Right lobe of liver (tissue), 6 donors: ENCODE measurements at regions not wholly inside any gene's neighbourhood (a gene's known extent, or its start where the extent isn't known, plus 50 kb on each side); places are given as distances from the start of the nearest gene placed in this dataset.

Experiments
- ATAC-seq, 4 donors: fragments of 200-7000 bp; cut with Tn5 transposase; one replicate each; pipeline ENCODE4 v1.9.1; 2020; ENCODE audit warnings: mild to moderate bottlenecking in 4 of 4, moderate library complexity in 4 of 4
- DNase-seq, 3 donors: peaks; one replicate each; pipeline ENCODE4 v3.0.0-alpha.2; 2020
- H3K27ac ChIP-seq, 3 donors: fragments of 200-600 bp; one replicate each; pipeline ENCODE4 v1.8.0; 2022
- H3K27me3 ChIP-seq, 2 donors: fragments of 200-600 bp; one replicate each; pipeline ENCODE4 v1.8.0; 2022
- H3K36me3 ChIP-seq, 4 donors: fragments of 200-600 bp; sonication (generic) in 1 of 4; one replicate each; pipeline versions ENCODE4 v1.5.1 to v1.8.0; 2017 to 2022; ENCODE audit warnings: control low read depth in 1 of 4
- H3K4me1 ChIP-seq, 4 donors: fragments of 200-600 bp; sonication (generic) in 1 of 4; one replicate each; pipeline versions ENCODE4 v1.5.1 to v1.8.0; 2017 to 2022; ENCODE audit warnings: control low read depth in 1 of 4
- H3K4me3 ChIP-seq, 3 donors: fragments of 200-600 bp; one replicate each; pipeline ENCODE4 v1.8.0; 2022
- H3K9me3 ChIP-seq, 4 donors: fragments of 200-600 bp; sonication (generic) in 1 of 4; one replicate each; pipeline versions ENCODE4 v1.5.1 to v1.8.0; 2017 to 2022; ENCODE audit warnings: control low read depth in 1 of 4
- POLR2A ChIP-seq: fragments of 450-650 bp; IDR thresholded peaks from one replicate; pipeline ENCODE4 v1.6.1; 2017; ENCODE audit warnings: antibody characterized with exemption, mild to moderate bottlenecking
- WGBS: methylation state at CpG from one replicate; pipeline ENCODE4 v1.1.6; 2018; ENCODE audit warnings: low coverage, low lambda C conversion rate; ENCODE audit not compliant: insufficient coverage; ENCODE audit errors: missing lambda C conversion rate; 5-methylcytosine and 5-hydroxymethylcytosine counted together
- intact Hi-C, 2 donors: fragments of 100-400 bp; cut with DNase I; formaldehyde crosslinking; loops; one replicate each; pipeline versions ENCODE4 v1.11.2 to v1.14.1; 2022
- TF ChIP-seq, protein P1 (sequence below), 4 donors: fragments of 200-600 bp in 3 of 4; fragments of 450-650 bp in 1 of 4; IDR thresholded peaks; one replicate each; pipeline versions ENCODE4 v1.5.1 to v1.8.0; 2016 to 2022; ENCODE audit warnings: antibody characterized with exemption in 4 of 4, mild to moderate bottlenecking in 2 of 4
- donor health status: DM: no; HTN: yes; CAD: no.
- donor health status: DM: no; HTN: no; CAD: no.
- donor health status: DM: no; HTN: no; CAD: no.
- donor health status: DM: no; HTN: yes; CAD: no.
- donor health status: DM: no; HTN: yes; CAD: no.

DNA sequence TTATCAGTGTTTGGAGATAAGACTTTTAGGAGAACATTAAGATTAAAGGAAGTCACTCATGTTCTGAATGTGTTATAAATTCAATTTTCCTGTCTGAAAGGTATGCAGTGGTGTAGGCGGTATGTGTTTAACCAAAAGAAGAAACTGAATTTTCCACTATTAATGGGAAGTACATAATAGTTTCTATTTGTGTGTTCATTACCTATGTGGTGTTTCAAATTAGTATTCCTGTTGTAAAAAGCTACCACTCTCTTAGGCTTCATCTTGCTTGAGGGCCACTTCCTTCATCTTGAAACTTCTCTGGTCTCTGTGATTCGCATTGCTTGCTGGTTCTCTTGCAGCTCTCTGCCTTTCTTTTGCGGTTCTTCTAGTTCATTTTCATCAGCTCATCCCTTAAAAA is 123.4 kb downstream of the HLX start:
- H3K9me3 ChIP-seq: no peaks in the 10 kb centered on the region
- intact Hi-C loops: no loop called here
- no peak overlapping the region for H3K27ac ChIP-seq
- ATAC-seq: no peak
- H3K4me1 ChIP-seq: no peaks in the 10 kb centered on the region
- WGBS: 93% methylated on average over 3 of the region's 3 CpGs
- no peaks in the 10 kb centered on the region for H3K36me3 ChIP-seq
- no peak overlapping the region for H3K4me3 ChIP-seq
- H3K27me3 ChIP-seq: no peaks in the 10 kb centered on the region
- TF ChIP-seq, protein P1, sequence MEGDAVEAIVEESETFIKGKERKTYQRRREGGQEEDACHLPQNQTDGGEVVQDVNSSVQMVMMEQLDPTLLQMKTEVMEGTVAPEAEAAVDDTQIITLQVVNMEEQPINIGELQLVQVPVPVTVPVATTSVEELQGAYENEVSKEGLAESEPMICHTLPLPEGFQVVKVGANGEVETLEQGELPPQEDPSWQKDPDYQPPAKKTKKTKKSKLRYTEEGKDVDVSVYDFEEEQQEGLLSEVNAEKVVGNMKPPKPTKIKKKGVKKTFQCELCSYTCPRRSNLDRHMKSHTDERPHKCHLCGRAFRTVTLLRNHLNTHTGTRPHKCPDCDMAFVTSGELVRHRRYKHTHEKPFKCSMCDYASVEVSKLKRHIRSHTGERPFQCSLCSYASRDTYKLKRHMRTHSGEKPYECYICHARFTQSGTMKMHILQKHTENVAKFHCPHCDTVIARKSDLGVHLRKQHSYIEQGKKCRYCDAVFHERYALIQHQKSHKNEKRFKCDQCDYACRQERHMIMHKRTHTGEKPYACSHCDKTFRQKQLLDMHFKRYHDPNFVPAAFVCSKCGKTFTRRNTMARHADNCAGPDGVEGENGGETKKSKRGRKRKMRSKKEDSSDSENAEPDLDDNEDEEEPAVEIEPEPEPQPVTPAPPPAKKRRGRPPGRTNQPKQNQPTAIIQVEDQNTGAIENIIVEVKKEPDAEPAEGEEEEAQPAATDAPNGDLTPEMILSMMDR (IDR thresholded peaks at IDR 0.05): no peak
- no peak for TF ChIP-seq POLR2A
- no peak for DNase-seq

DNA sequence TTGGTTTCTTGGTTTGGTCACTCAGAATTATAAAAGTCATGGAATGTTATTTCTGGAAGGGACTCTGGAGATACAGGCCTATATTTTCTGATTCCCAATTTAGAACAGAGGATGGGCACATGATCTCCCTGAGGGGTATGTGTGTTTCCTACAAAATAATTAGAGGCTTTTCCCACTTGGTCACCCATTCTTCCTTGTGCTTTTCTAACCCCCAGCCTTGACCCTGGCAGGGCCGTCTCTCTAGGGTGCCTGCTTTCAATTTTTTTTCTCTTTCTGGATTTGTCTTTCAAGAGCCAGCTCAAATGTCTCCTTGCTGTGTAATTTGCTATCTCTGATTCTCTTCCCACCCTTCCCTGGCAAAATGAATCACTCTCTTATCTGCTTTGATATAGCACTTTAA is 131.9 kb downstream of the HLX start:
- intact Hi-C loops: no loop called here

DNA sequence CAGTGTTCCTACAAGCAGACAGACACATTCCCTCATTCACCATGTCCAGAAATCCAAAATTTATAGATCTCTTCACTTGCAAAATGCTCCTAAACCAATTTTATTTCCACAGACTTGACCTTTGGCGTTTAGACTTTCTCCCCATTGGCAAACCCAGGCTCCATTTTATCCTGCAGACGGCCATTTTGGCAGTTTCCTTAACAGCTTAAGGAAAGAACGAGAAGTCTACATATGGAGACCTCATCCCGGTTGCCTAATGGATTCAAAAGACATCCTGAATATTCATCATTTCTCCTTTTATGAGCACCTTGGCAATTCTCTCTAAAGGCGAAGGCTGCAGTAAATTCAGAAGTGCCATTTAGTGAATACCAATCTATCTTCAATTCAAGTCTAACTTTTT is 132.9 kb downstream of the HLX start:
- no peak for TF ChIP-seq POLR2A
- TF ChIP-seq, protein P1 (IDR thresholded peaks at IDR 0.05): no peak
- Histone ChIP-seq H3K27me3 (no peaks in the 10 kb centered on the region), H3K9me3 (no peaks in the 10 kb centered on the region), H3K4me3 (no peak overlapping the region), H3K36me3 (no peaks in the 10 kb centered on the region), H3K4me1 (no peaks in the 10 kb centered on the region), H3K27ac (no peak overlapping the region)
- ATAC-seq (no peak), DNase-seq (no peak)
- intact Hi-C loops: no loop called here
- 79% methylated on average over 5 of the region's 5 CpGs for WGBS

More for the DNA sequence above, 131.9 kb downstream of the HLX start:
- 71% methylated on average over 1 of the region's 1 CpG for WGBS
- H3K27me3 ChIP-seq: no peaks in the 10 kb centered on the region
- no peak overlapping the region for H3K4me3 ChIP-seq
- no peak overlapping the region for H3K27ac ChIP-seq
- no peaks in the 10 kb centered on the region for H3K4me1 ChIP-seq
- DNase-seq (no peak), ATAC-seq (no peak)
- no peaks in the 10 kb centered on the region for H3K9me3 ChIP-seq
- no peak for TF ChIP-seq POLR2A
- TF ChIP-seq, protein P1 (IDR thresholded peaks at IDR 0.05): no peak
- H3K36me3 ChIP-seq: no peaks in the 10 kb centered on the region

DNA sequence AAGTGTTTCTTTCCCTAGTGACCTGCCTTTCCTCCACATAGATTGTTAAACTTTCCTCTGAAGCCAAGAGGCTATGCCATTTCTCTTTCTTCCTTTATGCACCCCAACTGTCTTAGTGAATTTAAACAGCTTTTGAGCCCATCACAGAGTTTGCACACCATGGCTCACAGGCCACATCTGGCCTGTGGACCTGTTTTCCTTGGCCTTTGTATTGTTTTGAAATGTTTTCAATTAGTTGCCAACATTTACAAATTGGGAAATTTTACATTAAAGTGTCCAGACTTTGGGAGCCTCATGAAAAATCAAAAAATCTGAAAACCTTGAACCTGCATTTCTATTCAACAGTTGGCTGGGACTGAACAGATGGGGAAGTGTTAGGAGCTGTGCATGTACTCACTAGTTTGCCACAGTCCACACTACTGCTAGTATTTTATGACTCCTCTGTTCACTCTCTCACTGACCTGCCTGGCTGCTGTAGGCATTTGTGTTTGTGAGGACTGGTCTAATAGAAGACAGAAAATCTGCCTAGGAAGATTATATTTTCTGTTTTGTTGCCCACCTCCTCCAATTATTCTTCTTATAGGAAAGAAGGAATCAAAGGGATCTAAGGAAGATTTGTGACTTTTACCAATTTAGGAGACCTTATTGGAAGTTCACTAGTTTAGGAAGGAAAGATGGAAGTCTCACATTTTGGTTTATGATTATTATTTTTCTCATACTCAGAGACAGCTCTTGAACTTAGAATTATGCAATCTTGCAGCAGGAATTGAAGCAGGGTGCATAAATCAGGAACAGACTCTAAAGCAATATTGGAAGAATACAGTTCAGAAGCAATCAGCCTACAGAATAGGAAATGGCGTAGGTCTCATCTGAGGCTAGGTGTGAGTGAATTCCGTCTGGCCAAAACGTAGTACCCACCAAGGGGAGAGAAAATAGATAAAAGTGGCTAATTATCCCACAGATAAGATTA is 134.7 kb downstream of the HLX start:
- Histone ChIP-seq H3K9me3 (no peaks in the 10 kb centered on the region), H3K27ac (no peak overlapping the region), H3K36me3 (no peaks in the 10 kb centered on the region), H3K27me3 (no peaks in the 10 kb centered on the region), H3K4me1 (no peaks in the 10 kb centered on the region), H3K4me3 (no peak overlapping the region)
- ATAC-seq: peak in 1 of 4 donors; percentile 41
- intact Hi-C loops: no loop called here
- 60% methylated on average over 3 of the region's 3 CpGs for WGBS
- no peak for DNase-seq
- TF ChIP-seq POLR2A: no peak
- TF ChIP-seq, protein P1 (IDR thresholded peaks at IDR 0.05): no peak
